A673 (cell line): ENCODE measurements at regions not wholly inside any gene's neighbourhood (a gene's known extent, or its start where the extent isn't known, plus 50 kb on each side); places are given as distances from the start of the nearest gene placed in this dataset.

ENCODE experiments used
- BruUV-seq: library from RNA; stranded (reverse); fragments of 400-500 nt; replicated peaks from 2 replicates; lab custom pipeline; 2021; lab: Mats Ljungman, UMichigan
- CTCF ChIA-PET: fragments of 300-600 bp; sonication (Branson Sonifier 250); formaldehyde crosslinking; loops from one replicate; lab custom pipeline; 2022; ENCODE audit warnings: antibody characterized with exemption; lab: Charles Lee
- POLR2A ChIA-PET: fragments of 300-600 bp; sonication (Branson Sonifier 250); formaldehyde crosslinking; loops from one replicate; lab custom pipeline; 2022; ENCODE audit warnings: antibody characterized with exemption; ENCODE audit not compliant: low non-redundant PET; lab: Charles Lee
- DNase-seq: peaks from one replicate; pipeline ENCODE4 v3.0.0-alpha.2; 2015; ENCODE audit warnings: low spot score
- H3K27ac ChIP-seq: fragments of 200-600 bp; sonication (generic); 2 replicates; pipeline ENCODE4 v1.5.1; 2016; ENCODE audit warnings: mixed run types, low read depth, mild to moderate bottlenecking, mixed read lengths, antibody characterized with exemption, low read length; ENCODE audit not compliant: poor library complexity, severe bottlenecking
- H3K27me3 ChIP-seq: fragments of 200-600 bp; sonication (generic); replicated peaks from 2 replicates; pipeline ENCODE4 v1.6.1; 2017; ENCODE audit warnings: mixed run types, low read depth, mild to moderate bottlenecking, mixed read lengths, antibody characterized with exemption, low read length; ENCODE audit not compliant: insufficient read depth, poor library complexity
- H3K36me3 ChIP-seq: fragments of 200-600 bp; sonication (generic); 2 replicates; pipeline ENCODE4 v1.6.1; 2016; ENCODE audit warnings: mixed run types, mild to moderate bottlenecking, mixed read lengths, antibody characterized with exemption, low read length; ENCODE audit not compliant: insufficient read depth, poor library complexity, severe bottlenecking
- H3K4me1 ChIP-seq: fragments of 200-600 bp; sonication (generic); 2 replicates; pipeline ENCODE4 v1.6.1; 2017; ENCODE audit warnings: mixed run types, mild to moderate bottlenecking, mixed read lengths, antibody characterized with exemption, low read length; ENCODE audit not compliant: insufficient read depth, poor library complexity, severe bottlenecking
- H3K4me3 ChIP-seq: fragments of 200-600 bp; sonication (generic); 2 replicates; pipeline ENCODE4 v1.5.1; 2016; ENCODE audit warnings: low read depth, mixed run types, mild to moderate bottlenecking, mixed read lengths, low read length; ENCODE audit not compliant: poor library complexity, severe bottlenecking
- H3K9me3 ChIP-seq: fragments of 200-600 bp; sonication (generic); 2 replicates; pipeline ENCODE4 v1.6.1; 2016; ENCODE audit warnings: mixed run types, low read depth, mild to moderate bottlenecking, mixed read lengths, antibody characterized with exemption, low read length; ENCODE audit not compliant: poor library complexity, severe bottlenecking
- CTCF ChIP-seq: fragments of 300-800, 200-600 bp; sonication (generic); conservative IDR thresholded peaks from 2 replicates; pipeline ENCODE4 v1.5.1; 2017; ENCODE audit warnings: low read depth, mild to moderate bottlenecking, antibody characterized with exemption, low read length, moderate library complexity, mixed read lengths
- EZH2 ChIP-seq: fragments of 200-600 bp; sonication (generic); IDR thresholded peaks from 2 replicates; pipeline ENCODE4 v1.6.1; 2017; ENCODE audit warnings: borderline replicate concordance, low read depth, mild to moderate bottlenecking, mixed read lengths, antibody characterized with exemption, low read length; ENCODE audit not compliant: poor library complexity, severe bottlenecking
- intact Hi-C: fragments of 100-400 bp; cut with micrococcal nuclease; formaldehyde crosslinking; loops from one replicate; pipeline ENCODE4 v1.10.0; 2022; ENCODE audit not compliant: unreplicated experiment

GRCh38 chr9:2253636-2254580 lies 238.8 kb downstream of the SMARCA2 start:
- H3K27me3 ChIP-seq = no peaks in the 10 kb centered on the region
- H3K27ac ChIP-seq = no peak overlapping the region
- no peaks in the 10 kb centered on the region for H3K36me3 ChIP-seq
- DNase-seq = no peak
- no peak for TF ChIP-seq CTCF
- TF ChIP-seq EZH2 = no peak
- H3K9me3 ChIP-seq = no peaks in the 10 kb centered on the region
- ChIA-PET CTCF (no interaction called here), POLR2A (no interaction called here)
- no TSS peak for BruUV-seq
- H3K4me3 ChIP-seq = no peak overlapping the region
- intact Hi-C loops = no loop called here
- no peaks in the 10 kb centered on the region for H3K4me1 ChIP-seq

GRCh38 chr9:2255128-2255527 lies 240.0 kb downstream of the SMARCA2 start:
- no peaks in the 10 kb centered on the region for H3K27me3 ChIP-seq
- POLR2A ChIA-PET = no interaction called here
- TF ChIP-seq EZH2 = no peak
- no peak for TF ChIP-seq CTCF
- no TSS peak for BruUV-seq
- no peaks in the 10 kb centered on the region for H3K36me3 ChIP-seq
- H3K4me3 ChIP-seq = no peak overlapping the region
- no peak for DNase-seq
- intact Hi-C loops = no loop called here
- H3K27ac ChIP-seq = no peak overlapping the region
- CTCF ChIA-PET = no interaction called here
- peaks cover 2% of the 10 kb centered on the region for H3K4me1 ChIP-seq
- no peaks in the 10 kb centered on the region for H3K9me3 ChIP-seq

DNA sequence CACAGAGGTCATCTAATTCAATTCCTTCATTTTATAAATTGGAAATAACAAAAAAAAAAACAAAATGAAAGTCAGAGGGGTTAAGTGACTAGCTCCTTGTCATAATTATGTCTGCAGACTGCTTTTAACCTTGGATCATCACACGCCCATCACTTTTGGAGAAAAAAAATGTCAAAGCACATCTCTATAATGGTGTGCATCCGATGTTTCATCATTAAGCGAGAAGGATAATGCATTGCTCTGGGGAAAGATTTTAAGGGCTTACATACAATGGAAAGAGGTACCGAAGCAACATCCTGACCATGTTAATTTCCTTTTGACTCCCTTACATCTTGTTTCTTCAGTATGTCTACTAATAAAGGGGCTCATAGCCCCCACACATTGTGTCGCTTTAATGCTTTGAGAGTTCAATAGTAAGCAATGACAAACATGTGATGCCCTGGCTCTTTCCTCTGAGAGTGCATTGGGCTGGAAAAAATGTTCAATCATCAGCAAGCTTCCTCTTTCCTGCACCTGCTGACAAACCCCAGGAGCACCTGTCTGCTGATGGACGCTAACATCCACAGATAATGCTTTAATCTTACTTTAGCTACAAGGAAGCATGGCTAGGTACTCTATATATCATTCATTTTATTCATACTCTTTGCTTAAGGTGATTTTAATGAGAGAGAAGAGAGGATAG lies 242.2 kb downstream of the SMARCA2 start:
- POLR2A ChIA-PET = no interaction called here
- no peak for DNase-seq
- BruUV-seq = no TSS peak
- no peak overlapping the region for H3K27ac ChIP-seq
- no peaks in the 10 kb centered on the region for H3K27me3 ChIP-seq
- no peaks in the 10 kb centered on the region for H3K36me3 ChIP-seq
- peaks cover 11% of the 10 kb centered on the region for H3K4me1 ChIP-seq
- H3K4me3 ChIP-seq = no peak overlapping the region
- H3K9me3 ChIP-seq = no peaks in the 10 kb centered on the region
- CTCF ChIA-PET = no interaction called here
- no peak for TF ChIP-seq EZH2
- no peak for TF ChIP-seq CTCF
- intact Hi-C loops = no loop called here
